HCT116 (cell line): ENCODE measurements at regions not wholly inside any gene's neighbourhood (a gene's known extent, or its start where the extent isn't known, plus 50 kb on each side); places are given as distances from the start of the nearest gene placed in this dataset.

ENCODE experiments used
- CBX3 ChIP-seq: IDR thresholded peaks from 2 replicates; pipeline ENCODE4 v1.6.1; 2012; ENCODE audit warnings: low read depth
- CEBPB ChIP-seq: IDR thresholded peaks from 2 replicates; pipeline ENCODE4 v1.6.1; 2012; ENCODE audit warnings: low read depth
- EZH2 ChIP-seq: fragments of 200-600 bp; sonication (generic); IDR thresholded peaks from 2 replicates; pipeline ENCODE4 v1.6.1; 2017; ENCODE audit warnings: antibody characterized with exemption, mixed run types
- EZH2phosphoT487 ChIP-seq: fragments of 200-600 bp; IDR thresholded peaks from 2 replicates; pipeline ENCODE4 v1.6.1; 2018; ENCODE audit warnings: antibody characterized with exemption, borderline replicate concordance
- FOSL1 ChIP-seq: IDR thresholded peaks from 2 replicates; pipeline ENCODE4 v1.6.1; 2012; ENCODE audit warnings: low read depth
- POLR2A ChIP-seq: IDR thresholded peaks from 2 replicates; pipeline ENCODE4 v1.7.0; 2011; ENCODE audit warnings: borderline replicate concordance; ENCODE audit not compliant: insufficient read depth, insufficient read length; ENCODE audit errors: extremely low read depth
- POLR2AphosphoS5 ChIP-seq: IDR thresholded peaks from 2 replicates; pipeline ENCODE4 v1.6.1; 2011; ENCODE audit warnings: mild to moderate bottlenecking, low read depth, low read length, moderate library complexity
- RAD21 ChIP-seq: IDR thresholded peaks from 2 replicates; pipeline ENCODE4 v1.6.1; 2012; ENCODE audit warnings: low read depth, mild to moderate bottlenecking
- SIN3A ChIP-seq: IDR thresholded peaks from 2 replicates; pipeline ENCODE4 v1.6.1; 2012; ENCODE audit warnings: low read depth
- YY1 ChIP-seq: IDR thresholded peaks from 2 replicates; pipeline ENCODE4 v1.6.1; 2011; ENCODE audit warnings: low read length, low read depth, moderate library complexity, mild to moderate bottlenecking; ENCODE audit not compliant: insufficient replicate concordance; ENCODE audit errors: extremely low read depth
- ZNF274 ChIP-seq: fragments of 200-500 bp; sonication (Bioruptor generic); IDR thresholded peaks from 2 replicates; pipeline ENCODE4 v1.6.1; 2014; ENCODE audit warnings: mild to moderate bottlenecking, low read depth, low read length, inconsistent platforms
- TF ChIP-seq, protein P1 (sequence below), 3 experiments: fragments of 200-600 bp in 1 of 3; sonication (generic) in 1 of 3; IDR thresholded peaks in 2 of 3; conservative IDR thresholded peaks in 1 of 3; 2 replicates each; pipeline ENCODE4 v1.5.1; 2012 to 2017; ENCODE audit warnings: low read depth in 2 of 3, low read length in 2 of 3, antibody characterized with exemption in 1 of 3, borderline replicate concordance in 1 of 3, control low read depth in 1 of 3, mild to moderate bottlenecking in 1 of 3, mixed read lengths in 1 of 3, mixed run types in 1 of 3, moderate library complexity in 1 of 3; ENCODE audit not compliant: insufficient read depth in 1 of 3

DNA sequence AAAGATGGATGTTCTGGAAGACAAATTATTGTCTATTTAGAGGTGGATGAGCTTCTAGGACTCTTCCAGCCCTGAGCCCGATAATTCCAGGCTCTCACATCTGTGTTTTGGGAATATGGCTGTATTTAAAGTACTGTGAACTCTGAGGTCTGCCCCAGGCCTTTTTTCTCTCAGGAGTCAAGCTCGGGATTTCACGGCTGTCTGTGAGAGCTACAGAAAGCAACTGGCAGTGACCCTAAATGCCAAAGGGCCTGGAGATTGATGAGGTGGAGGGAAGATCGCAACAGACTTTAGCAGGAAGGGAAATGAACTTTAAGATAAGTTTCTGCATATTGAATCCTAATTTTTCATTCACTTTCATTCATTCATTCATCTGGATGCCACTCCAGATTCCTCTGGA lies 51.0 kb upstream of the COL13A1 start:
- TF ChIP-seq, protein P1, sequence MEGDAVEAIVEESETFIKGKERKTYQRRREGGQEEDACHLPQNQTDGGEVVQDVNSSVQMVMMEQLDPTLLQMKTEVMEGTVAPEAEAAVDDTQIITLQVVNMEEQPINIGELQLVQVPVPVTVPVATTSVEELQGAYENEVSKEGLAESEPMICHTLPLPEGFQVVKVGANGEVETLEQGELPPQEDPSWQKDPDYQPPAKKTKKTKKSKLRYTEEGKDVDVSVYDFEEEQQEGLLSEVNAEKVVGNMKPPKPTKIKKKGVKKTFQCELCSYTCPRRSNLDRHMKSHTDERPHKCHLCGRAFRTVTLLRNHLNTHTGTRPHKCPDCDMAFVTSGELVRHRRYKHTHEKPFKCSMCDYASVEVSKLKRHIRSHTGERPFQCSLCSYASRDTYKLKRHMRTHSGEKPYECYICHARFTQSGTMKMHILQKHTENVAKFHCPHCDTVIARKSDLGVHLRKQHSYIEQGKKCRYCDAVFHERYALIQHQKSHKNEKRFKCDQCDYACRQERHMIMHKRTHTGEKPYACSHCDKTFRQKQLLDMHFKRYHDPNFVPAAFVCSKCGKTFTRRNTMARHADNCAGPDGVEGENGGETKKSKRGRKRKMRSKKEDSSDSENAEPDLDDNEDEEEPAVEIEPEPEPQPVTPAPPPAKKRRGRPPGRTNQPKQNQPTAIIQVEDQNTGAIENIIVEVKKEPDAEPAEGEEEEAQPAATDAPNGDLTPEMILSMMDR (IDR thresholded peaks at IDR 0.05 in 2 of 3, conservative IDR thresholded peaks at IDR 0.05 in 1 of 3; ENCODE audit: borderline replicate concordance in 1 of 3, insufficient read depth in 1 of 3, low read depth in 2 of 3, low read length in 2 of 3), result no peak
- TF ChIP-seq EZH2phosphoT487 (no peak), POLR2A (no peak), SIN3A (no peak), RAD21 (no peak), POLR2AphosphoS5 (no peak), EZH2 (no peak), CBX3 (no peak), ZNF274 (no peak), FOSL1 (no peak), YY1 (no peak), CEBPB (no peak)
